Choroid plexus epithelial cell (primary cell): ENCODE measurements at regions not wholly inside any gene's neighbourhood (a gene's known extent, or its start where the extent isn't known, plus 50 kb on each side); places are given as distances from the start of the nearest gene placed in this dataset.

ENCODE experiments used
- DNase-seq: peaks from one replicate; pipeline ENCODE4 v3.0.0-alpha.2; 2010; ENCODE audit warnings: low read depth
- H3K4me3 ChIP-seq: 2 replicates; pipeline ENCODE4 v1.5.1; 2011; ENCODE audit warnings: low read depth, mild to moderate bottlenecking, control low read depth, low read length, moderate library complexity
- CTCF ChIP-seq: conservative IDR thresholded peaks from 2 replicates; pipeline ENCODE4 v1.5.1; 2011; ENCODE audit warnings: low read depth, mild to moderate bottlenecking, control low read depth, inconsistent platforms, low read length, moderate library complexity

- no peak for TF ChIP-seq CTCF
- no peak overlapping the region for H3K4me3 ChIP-seq
Observed at GRCh38 chr16:76771216-76771615, 419.8 kb upstream of the MON1B start.

GRCh38 chr16:76777721-76778465 is 413.1 kb upstream of the MON1B start:
- TF ChIP-seq CTCF, result no peak
- DNase-seq, result no peak
- no peak overlapping the region for H3K4me3 ChIP-seq

More at GRCh38 chr16:76771216-76771615, 419.8 kb upstream of the MON1B start:
- no peak for DNase-seq

GRCh38 chr16:76780556-76780955 is 410.4 kb upstream of the MON1B start:
- peak; percentile 7 for DNase-seq
- H3K4me3 ChIP-seq, result no peak overlapping the region
- TF ChIP-seq CTCF, result no peak

- TF ChIP-seq CTCF, result no peak
- DNase-seq, result no peak
- H3K4me3 ChIP-seq, result no peak overlapping the region
Observed at GRCh38 chr16:76784530-76784929, 406.5 kb upstream of the MON1B start.

GRCh38 chr16:76787394-76787793 is 403.6 kb upstream of the MON1B start:
- no peak overlapping the region for H3K4me3 ChIP-seq
- no peak for DNase-seq
- no peak for TF ChIP-seq CTCF

GRCh38 chr16:76791151-76791550 is 399.8 kb upstream of the MON1B start:
- no peak for TF ChIP-seq CTCF

GRCh38 chr16:76796416-76796815 is 394.6 kb upstream of the MON1B start:
- H3K4me3 ChIP-seq, result no peak overlapping the region
- no peak for TF ChIP-seq CTCF
- no peak for DNase-seq

More at GRCh38 chr16:76791151-76791550, 399.8 kb upstream of the MON1B start:
- no peak for DNase-seq
- H3K4me3 ChIP-seq, result no peak overlapping the region
